Thyroid gland (tissue), 4 donors: ENCODE measurements at regions not wholly inside any gene's neighbourhood (a gene's known extent, or its start where the extent isn't known, plus 50 kb on each side); places are given as distances from the start of the nearest gene placed in this dataset.
"Not testable (repeated sequence)": the region's sequence is repeated elsewhere in the genome, so short reads cannot be mapped to it uniquely, and the experiment has no call there.

Source experiments
- CTCF ChIP-seq, 6 experiments: fragments of 200-600 bp in 3 of 6; fragments of 450-650 bp in 3 of 6; sonication (generic) in 3 of 6; IDR thresholded peaks; one replicate each; pipeline ENCODE4 v1.5.1; 2016 to 2019; ENCODE audit warnings: antibody characterized with exemption in 6 of 6, mild to moderate bottlenecking in 2 of 6, inconsistent platforms in 1 of 6, moderate library complexity in 1 of 6
- POLR2A ChIP-seq, 2 donors: fragments of 450-650 bp; IDR thresholded peaks; one replicate each; pipeline ENCODE4 v1.6.1; 2017; ENCODE audit warnings: antibody characterized with exemption in 2 of 2, mild to moderate bottlenecking in 2 of 2, moderate library complexity in 1 of 2

- not testable (repeated sequence) for TF ChIP-seq CTCF, POLR2A (IDR thresholded peaks at IDR 0.05)
Measured at GRCh38 chr21:5137006-5137405, 5384.4 kb upstream of the TPTE start.
